ENCODE measurements at regions not wholly inside any gene's neighbourhood (a gene's known extent, or its start where the extent isn't known, plus 50 kb on each side); places are given as distances from the start of the nearest gene placed in this dataset.

DNA sequence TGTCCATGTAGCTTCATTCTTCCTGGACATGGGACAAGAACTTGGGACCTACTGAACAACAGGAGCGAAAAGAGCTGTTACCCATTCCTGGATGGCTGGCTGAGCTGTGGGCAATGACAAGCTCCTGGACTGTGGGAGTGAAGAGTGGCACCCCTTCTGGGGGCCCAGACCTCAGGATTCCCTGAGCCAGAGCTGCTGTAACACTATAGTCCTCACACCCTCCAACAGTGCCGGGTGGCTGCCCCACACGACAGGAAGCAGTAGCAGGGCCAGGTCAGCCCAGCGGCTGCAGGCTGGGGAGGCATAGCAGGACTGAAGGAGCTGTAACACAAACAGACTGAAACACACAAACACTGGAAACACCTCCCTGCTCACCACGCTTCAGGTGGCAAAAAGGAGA lies 169.7 kb upstream of the IRX2 start:
- no peak overlapping the region for H3K4me3 Mint-ChIP-seq (ENCODE audit: low read depth)
- no peaks in the 10 kb centered on the region for H3K27me3 Mint-ChIP-seq (ENCODE audit: low read depth)
- intact Hi-C loops (cut with micrococcal nuclease): no loop called here
- H3K36me3 Mint-ChIP-seq (ENCODE audit: low read depth): no peaks in the 10 kb centered on the region
- no peaks in the 10 kb centered on the region for H3K4me1 Mint-ChIP-seq (ENCODE audit: low read depth)
- H3K9me3 Mint-ChIP-seq: peaks cover 35% of the 10 kb centered on the region
- H3K27ac Mint-ChIP-seq: no peak overlapping the region
- DNase-seq (ENCODE audit: low spot score): no peak

DNA sequence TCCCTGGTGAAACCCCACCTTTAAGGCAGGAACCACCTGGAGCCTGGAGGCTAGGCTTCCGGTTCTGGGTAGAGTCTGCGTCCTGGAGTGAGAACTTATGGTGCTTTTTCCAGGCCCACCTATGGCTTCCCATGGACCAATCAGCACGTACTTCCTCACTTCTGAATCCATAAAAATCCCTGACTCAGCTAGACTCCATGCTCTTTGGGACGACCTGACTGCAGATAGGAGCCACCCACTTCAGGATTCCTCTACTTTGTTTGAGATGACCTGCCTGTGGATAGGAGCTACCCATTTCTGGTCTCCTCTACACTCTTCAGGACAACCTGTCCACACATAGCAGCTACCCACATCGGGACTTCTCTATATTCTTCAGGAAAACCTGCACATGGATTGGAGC lies 168.8 kb upstream of the IRX2 start:
- H3K27me3 Mint-ChIP-seq (ENCODE audit: low read depth): no peaks in the 10 kb centered on the region
- H3K27ac Mint-ChIP-seq: no peak overlapping the region
- no peaks in the 10 kb centered on the region for H3K4me1 Mint-ChIP-seq (ENCODE audit: low read depth)
- peaks cover 35% of the 10 kb centered on the region for H3K9me3 Mint-ChIP-seq
- H3K36me3 Mint-ChIP-seq (ENCODE audit: low read depth): no peaks in the 10 kb centered on the region
- intact Hi-C loops (cut with micrococcal nuclease): no loop called here
- DNase-seq (ENCODE audit: low spot score): no peak
- no peak overlapping the region for H3K4me3 Mint-ChIP-seq (ENCODE audit: low read depth)

DNA sequence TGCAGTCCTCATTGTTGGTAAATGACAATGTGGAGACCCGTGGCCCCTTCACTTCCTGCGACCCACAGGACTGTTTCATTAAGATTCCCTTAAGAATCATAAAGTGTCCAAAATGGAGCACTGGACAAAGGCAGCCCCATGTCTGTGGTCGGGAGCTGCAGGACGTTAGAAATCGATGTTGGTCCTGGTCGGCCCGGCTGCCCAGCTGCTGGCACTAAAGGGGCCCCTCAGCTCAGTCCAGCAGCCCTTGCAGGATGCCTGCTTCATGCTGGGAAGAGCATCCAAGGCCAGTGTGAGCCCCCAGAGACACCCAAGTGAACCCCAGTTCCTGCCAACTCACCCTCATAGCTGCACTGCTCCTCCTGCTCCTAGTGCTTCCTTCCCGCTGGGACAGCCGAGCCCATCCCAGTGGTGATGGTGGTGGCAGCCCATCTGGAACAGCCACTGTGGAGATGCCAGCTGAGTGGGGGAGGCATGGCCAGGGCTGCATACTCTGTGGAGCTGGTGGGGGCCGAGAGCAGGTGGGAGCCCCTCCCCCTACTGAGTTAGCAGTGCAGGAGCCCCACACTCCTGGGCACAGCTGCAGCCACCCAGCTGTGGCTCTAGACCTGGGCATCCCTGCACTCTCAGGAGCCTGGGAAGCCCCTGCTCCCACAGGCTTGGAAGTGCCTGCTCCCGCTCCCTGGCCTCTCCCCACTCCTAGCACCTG lies 168.0 kb upstream of the IRX2 start:
- Mint-ChIP-seq H3K27ac (no peak overlapping the region), H3K4me1 (ENCODE audit: low read depth) (no peaks in the 10 kb centered on the region), H3K4me3 (ENCODE audit: low read depth) (no peak overlapping the region), H3K27me3 (ENCODE audit: low read depth) (no peaks in the 10 kb centered on the region), H3K9me3 (peaks cover 38% of the 10 kb centered on the region), H3K36me3 (ENCODE audit: low read depth) (no peaks in the 10 kb centered on the region)
- intact Hi-C loops (cut with micrococcal nuclease): no loop called here
- DNase-seq (ENCODE audit: low spot score): no peak

DNA sequence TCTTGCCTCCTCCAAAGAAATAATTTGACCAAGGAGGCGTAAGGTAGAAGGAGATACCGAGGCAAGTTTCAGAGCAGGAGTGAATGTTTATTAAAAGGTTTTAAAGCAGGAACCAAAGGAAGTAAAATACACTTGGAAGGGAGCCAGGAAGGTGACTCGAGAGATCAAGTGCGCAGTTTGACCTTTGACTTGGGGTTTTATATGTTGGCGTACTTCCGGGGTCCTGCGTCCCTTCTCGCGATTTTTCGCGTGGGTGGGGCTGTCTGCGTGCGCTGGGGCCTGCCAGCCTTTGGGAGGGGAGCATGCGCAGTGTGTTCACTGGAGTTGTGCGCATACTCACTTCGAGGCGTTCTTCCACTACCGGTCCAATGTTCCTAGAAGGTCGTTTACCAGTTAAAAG lies 166.0 kb upstream of the IRX2 start:
- Mint-ChIP-seq H3K4me1 (ENCODE audit: low read depth) (no peaks in the 10 kb centered on the region), H3K4me3 (ENCODE audit: low read depth) (no peak overlapping the region), H3K27me3 (ENCODE audit: low read depth) (no peaks in the 10 kb centered on the region), H3K27ac (no peak overlapping the region), H3K9me3 (peaks cover 44% of the 10 kb centered on the region), H3K36me3 (ENCODE audit: low read depth) (no peaks in the 10 kb centered on the region)
- intact Hi-C loops (cut with micrococcal nuclease): no loop called here
- no peak for DNase-seq (ENCODE audit: low spot score)

DNA sequence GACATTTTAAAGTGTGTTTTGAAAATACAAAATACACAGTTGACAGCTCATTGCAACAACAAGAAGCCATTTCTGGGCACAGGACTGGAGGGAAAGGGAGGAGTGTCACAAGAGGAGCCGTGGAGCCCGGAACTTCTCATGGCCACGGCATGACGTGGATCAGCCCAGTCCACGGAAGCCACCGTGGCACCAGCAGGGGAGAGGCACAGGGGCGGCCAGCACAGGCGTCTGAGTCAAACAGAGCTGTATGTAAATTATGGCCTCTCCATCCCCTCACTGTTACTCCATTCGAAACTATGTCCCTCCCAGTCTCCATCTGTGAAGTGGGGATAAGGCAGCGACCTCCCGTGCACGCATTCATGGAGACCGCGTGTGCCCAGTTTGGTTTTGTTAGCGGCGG lies 165.6 kb upstream of the IRX2 start:
- Mint-ChIP-seq H3K9me3 (peaks cover 44% of the 10 kb centered on the region), H3K27ac (no peak overlapping the region), H3K36me3 (ENCODE audit: low read depth) (no peaks in the 10 kb centered on the region), H3K27me3 (ENCODE audit: low read depth) (no peaks in the 10 kb centered on the region), H3K4me3 (ENCODE audit: low read depth) (no peak overlapping the region), H3K4me1 (ENCODE audit: low read depth) (no peaks in the 10 kb centered on the region)
- intact Hi-C loops (cut with micrococcal nuclease): no loop called here
- DNase-seq (ENCODE audit: low spot score): no peak

DNA sequence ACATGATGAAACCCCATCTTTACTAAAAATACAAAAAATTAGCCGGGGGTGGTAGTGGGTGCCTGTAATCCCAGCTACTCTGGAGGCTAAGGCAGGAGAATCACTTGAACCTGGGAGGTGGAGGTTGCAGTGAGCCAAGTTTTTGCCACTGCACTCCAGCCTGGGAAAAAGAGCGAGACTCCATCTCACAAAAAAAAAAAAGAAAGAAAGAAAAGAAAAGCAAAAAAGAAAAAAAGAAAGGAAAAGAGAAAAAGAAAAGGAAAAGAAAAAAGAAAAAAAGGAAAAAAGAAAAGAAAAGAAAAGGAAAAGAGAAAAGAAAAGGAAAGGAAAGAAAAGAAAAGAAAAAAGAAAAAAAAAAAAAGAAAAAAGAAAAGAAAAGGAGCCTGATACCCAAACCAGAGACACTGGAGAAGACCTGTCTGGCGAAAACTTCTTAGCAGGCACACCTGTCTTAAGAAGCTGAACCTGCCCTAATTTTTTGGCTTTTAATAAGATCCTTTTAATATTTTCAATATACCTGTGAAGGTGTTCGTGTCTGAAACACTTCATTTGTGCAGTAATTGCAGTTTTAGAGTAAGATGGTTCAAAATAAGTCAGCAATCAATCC lies 164.7 kb upstream of the IRX2 start:
- Mint-ChIP-seq H3K36me3 (ENCODE audit: low read depth) (no peaks in the 10 kb centered on the region), H3K9me3 (peaks cover 42% of the 10 kb centered on the region), H3K27me3 (ENCODE audit: low read depth) (no peaks in the 10 kb centered on the region), H3K4me1 (ENCODE audit: low read depth) (no peaks in the 10 kb centered on the region), H3K4me3 (ENCODE audit: low read depth) (no peak overlapping the region), H3K27ac (no peak overlapping the region)
- no peak for DNase-seq (ENCODE audit: low spot score)
- intact Hi-C loops (cut with micrococcal nuclease): no loop called here

DNA sequence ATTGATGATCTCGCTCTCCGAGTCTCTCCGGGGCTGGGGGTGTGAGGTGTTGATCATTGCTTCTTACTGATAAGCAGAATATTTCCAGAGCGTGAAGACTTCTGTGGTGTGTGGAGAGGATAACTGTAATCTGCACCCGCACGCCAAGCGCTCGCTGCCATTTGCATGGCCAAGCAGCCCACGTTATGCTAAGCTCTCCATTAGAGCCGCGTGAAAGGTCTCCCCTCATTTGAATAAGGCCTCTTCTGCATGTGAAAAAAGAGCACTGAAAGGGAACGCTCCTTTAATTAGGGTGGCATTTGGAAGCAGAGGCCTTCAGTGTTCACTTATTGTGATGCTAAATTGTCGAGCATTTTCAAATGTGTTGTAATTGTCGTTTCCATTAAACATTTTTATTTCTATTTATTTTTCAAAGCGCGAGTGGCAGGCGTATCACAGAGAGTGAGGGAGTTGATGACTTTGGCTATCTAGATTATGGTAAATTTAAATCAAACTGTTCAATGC lies 163.6 kb upstream of the IRX2 start:
- H3K27me3 Mint-ChIP-seq (ENCODE audit: low read depth): no peaks in the 10 kb centered on the region
- no peak overlapping the region for H3K27ac Mint-ChIP-seq
- intact Hi-C loops (cut with micrococcal nuclease): no loop called here
- H3K36me3 Mint-ChIP-seq (ENCODE audit: low read depth): no peaks in the 10 kb centered on the region
- H3K9me3 Mint-ChIP-seq: peaks cover 33% of the 10 kb centered on the region
- no peaks in the 10 kb centered on the region for H3K4me1 Mint-ChIP-seq (ENCODE audit: low read depth)
- DNase-seq (ENCODE audit: low spot score): no peak
- no peak overlapping the region for H3K4me3 Mint-ChIP-seq (ENCODE audit: low read depth)

DNA sequence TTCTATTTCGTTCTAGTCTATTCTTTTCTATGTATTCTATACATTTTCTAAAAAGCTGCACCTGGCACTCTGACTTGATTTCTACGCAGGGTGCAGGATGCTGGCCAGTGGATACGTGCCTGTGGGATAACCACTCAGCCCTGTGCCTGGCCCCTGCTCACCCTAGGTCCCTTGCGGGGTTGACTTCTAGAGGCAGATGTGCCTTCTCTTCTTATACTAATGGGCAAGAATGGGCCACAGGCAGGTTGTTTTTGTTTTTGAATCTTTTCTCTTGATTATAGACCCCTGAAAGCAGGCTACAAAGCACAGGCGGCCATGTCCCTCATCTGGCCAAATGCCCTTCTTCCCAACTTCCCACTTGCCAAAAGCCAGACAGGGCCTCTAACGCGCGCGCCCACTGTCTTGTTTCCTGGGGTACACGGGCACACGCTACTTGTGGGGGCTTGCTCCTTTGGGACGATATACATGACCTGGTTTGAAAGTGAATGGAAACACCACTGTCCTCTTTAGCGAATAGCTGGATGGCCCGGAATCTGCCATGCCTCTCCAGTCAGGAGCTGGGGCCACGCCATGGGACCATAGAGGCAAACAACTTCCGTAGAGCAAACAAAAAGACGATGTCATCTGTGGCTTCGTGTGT lies 162.7 kb upstream of the IRX2 start:
- no peak overlapping the region for H3K4me3 Mint-ChIP-seq (ENCODE audit: low read depth)
- intact Hi-C loops (cut with micrococcal nuclease): no loop called here
- DNase-seq (ENCODE audit: low spot score): no peak
- H3K9me3 Mint-ChIP-seq: peaks cover 33% of the 10 kb centered on the region
- no peaks in the 10 kb centered on the region for H3K36me3 Mint-ChIP-seq (ENCODE audit: low read depth)
- no peaks in the 10 kb centered on the region for H3K4me1 Mint-ChIP-seq (ENCODE audit: low read depth)
- H3K27ac Mint-ChIP-seq: no peak overlapping the region
- no peaks in the 10 kb centered on the region for H3K27me3 Mint-ChIP-seq (ENCODE audit: low read depth)

DNA sequence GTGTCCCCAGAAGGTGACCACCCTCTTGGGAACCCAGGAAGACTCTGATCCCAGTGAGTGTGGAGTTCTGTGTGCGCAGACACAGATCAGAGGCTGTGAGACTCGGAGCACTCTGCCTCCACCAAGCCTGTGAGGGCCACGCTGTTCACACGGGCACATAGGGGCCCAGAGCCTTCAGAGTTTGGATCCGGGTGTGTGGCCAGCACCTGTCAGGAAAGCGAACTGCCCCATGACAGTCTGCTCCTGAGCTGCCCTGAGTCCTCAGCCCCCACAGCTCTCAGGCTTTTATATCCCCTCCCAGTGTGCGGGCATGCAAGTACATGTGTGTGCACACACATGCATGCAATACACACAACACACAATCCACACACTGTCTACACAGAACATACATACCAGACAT lies 161.8 kb upstream of the IRX2 start:
- Mint-ChIP-seq H3K36me3 (ENCODE audit: low read depth) (no peaks in the 10 kb centered on the region), H3K9me3 (peaks cover 25% of the 10 kb centered on the region), H3K27ac (no peak overlapping the region), H3K4me3 (ENCODE audit: low read depth) (no peak overlapping the region), H3K4me1 (ENCODE audit: low read depth) (no peaks in the 10 kb centered on the region), H3K27me3 (ENCODE audit: low read depth) (no peaks in the 10 kb centered on the region)
- intact Hi-C loops (cut with micrococcal nuclease): no loop called here
- no peak for DNase-seq (ENCODE audit: low spot score)

DNA sequence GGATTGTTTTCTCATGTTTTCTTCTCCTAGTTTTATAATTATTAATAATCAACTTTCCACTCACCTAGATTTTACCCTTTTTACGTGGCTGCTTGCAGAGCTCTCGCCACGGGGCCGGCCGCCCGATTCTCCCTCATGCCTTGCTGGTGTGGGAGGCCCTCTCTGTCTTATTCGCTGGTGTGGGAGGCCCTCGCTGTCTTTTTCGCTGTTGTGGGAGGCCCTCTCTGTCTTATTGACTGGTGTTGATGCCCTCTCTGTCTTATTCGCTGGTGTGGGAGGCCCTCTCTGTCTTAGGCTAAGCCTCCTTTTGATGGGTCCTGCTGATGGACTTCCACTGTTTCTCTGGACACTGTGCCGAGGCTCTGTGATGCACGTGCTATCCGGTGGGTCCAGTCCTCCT lies 161.3 kb upstream of the IRX2 start:
- DNase-seq (ENCODE audit: low spot score): no peak
- H3K4me3 Mint-ChIP-seq (ENCODE audit: low read depth): no peak overlapping the region
- H3K36me3 Mint-ChIP-seq (ENCODE audit: low read depth): no peaks in the 10 kb centered on the region
- H3K4me1 Mint-ChIP-seq (ENCODE audit: low read depth): no peaks in the 10 kb centered on the region
- no peak overlapping the region for H3K27ac Mint-ChIP-seq
- intact Hi-C loops (cut with micrococcal nuclease): no loop called here
- peaks cover 20% of the 10 kb centered on the region for H3K9me3 Mint-ChIP-seq
- no peaks in the 10 kb centered on the region for H3K27me3 Mint-ChIP-seq (ENCODE audit: low read depth)

DNA sequence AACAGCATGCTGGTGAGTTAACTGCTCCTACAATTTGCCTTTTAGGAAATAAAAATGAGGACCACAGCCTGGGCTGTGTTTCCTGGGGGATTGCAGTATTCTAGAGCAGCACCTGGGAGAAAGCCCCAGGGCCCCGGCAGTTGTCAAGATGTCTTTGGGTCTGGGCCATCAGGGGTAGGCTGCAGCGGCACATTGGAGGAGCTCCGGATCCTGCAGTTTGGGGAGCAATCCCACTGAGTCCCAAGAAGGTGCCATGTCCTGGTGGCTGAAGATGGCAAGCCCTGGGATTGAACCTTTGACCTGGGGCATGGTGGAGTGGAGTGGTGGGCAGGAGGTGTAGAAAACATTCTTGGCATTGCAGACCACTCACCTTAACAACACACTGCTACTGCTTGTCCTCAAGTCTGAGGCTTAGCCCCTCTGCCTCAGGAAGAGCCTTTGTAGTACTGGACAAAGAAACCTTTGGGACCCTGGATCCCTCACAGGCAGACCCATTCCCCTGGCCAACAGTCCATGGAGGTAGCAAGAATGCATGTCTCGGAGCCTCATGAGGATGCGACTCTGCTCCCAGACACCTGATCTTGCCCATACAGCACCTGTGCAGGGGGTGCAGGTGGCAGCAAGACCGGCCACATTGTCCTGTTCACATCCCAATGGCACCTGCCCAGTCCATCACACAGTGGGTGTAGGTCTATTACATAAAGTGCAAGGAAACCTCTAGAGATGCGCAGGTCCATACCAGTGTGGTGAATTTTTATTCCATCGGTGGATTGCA lies 159.1 kb upstream of the IRX2 start:
- no peaks in the 10 kb centered on the region for H3K27me3 Mint-ChIP-seq (ENCODE audit: low read depth)
- H3K4me1 Mint-ChIP-seq (ENCODE audit: low read depth): no peaks in the 10 kb centered on the region
- no peaks in the 10 kb centered on the region for H3K36me3 Mint-ChIP-seq (ENCODE audit: low read depth)
- H3K27ac Mint-ChIP-seq: no peak overlapping the region
- intact Hi-C loops (cut with micrococcal nuclease): no loop called here
- peaks cover 9% of the 10 kb centered on the region for H3K9me3 Mint-ChIP-seq
- no peak for DNase-seq (ENCODE audit: low spot score)
- no peak overlapping the region for H3K4me3 Mint-ChIP-seq (ENCODE audit: low read depth)

DNA sequence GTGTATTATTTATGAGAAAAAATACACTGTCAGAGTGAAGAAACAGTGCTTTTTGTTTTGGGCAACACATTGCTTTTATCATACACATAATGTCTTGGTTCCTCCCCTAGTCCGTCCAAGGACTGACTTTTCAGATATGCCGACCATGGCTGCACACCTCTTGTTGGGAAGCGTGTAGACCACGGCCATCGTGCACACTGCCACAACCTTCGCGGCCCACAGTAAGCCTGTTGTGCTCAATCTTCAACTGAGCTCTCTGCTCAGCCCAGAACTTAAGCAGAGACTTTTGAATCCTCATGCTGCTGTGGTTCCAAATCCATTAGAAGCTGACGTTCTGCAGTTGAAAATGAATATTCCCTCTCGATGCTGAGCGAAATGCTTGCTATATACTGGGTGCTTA lies 157.6 kb upstream of the IRX2 start:
- H3K27me3 Mint-ChIP-seq (ENCODE audit: low read depth): no peaks in the 10 kb centered on the region
- H3K27ac Mint-ChIP-seq: no peak overlapping the region
- no peaks in the 10 kb centered on the region for H3K36me3 Mint-ChIP-seq (ENCODE audit: low read depth)
- no peak overlapping the region for H3K4me3 Mint-ChIP-seq (ENCODE audit: low read depth)
- peaks cover 5% of the 10 kb centered on the region for H3K9me3 Mint-ChIP-seq
- intact Hi-C loops (cut with micrococcal nuclease): no loop called here
- no peak for DNase-seq (ENCODE audit: low spot score)
- H3K4me1 Mint-ChIP-seq (ENCODE audit: low read depth): no peaks in the 10 kb centered on the region

DNA sequence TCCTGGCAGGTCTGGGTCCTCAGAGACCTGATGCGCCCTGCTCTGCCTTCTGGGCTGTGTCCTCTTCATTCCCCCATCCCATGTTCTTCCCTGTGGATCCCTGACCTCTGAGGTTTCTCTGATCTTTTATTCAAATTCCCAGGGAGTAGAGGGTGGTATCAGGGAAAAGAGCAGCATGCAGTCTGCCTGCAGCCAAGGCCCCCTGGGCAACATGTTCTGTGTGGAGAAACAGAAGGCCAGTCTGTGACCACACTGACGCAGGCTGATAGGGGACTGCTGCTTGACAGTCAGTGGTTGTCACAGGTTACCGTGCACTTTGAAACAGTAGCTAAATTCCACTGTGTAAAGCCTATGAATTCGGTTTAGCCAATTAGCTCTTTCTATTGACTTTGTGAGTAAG lies 156.6 kb upstream of the IRX2 start:
- Mint-ChIP-seq H3K27me3 (ENCODE audit: low read depth) (no peaks in the 10 kb centered on the region), H3K4me3 (ENCODE audit: low read depth) (no peak overlapping the region), H3K4me1 (ENCODE audit: low read depth) (no peaks in the 10 kb centered on the region), H3K27ac (no peak overlapping the region), H3K36me3 (ENCODE audit: low read depth) (no peaks in the 10 kb centered on the region), H3K9me3 (peaks cover 4% of the 10 kb centered on the region)
- intact Hi-C loops (cut with micrococcal nuclease): no loop called here
- no peak for DNase-seq (ENCODE audit: low spot score)
